UCSD-AML1 (cell line): ENCODE measurements at regions not wholly inside any gene's neighbourhood (a gene's known extent, or its start where the extent isn't known, plus 50 kb on each side); places are given as distances from the start of the nearest gene placed in this dataset.

Source experiments
- DNase-seq: peaks from one replicate; lab custom pipeline; 2025; ENCODE audit not compliant: unreplicated experiment; lab: John Stamatoyannopoulos, UW

DNA sequence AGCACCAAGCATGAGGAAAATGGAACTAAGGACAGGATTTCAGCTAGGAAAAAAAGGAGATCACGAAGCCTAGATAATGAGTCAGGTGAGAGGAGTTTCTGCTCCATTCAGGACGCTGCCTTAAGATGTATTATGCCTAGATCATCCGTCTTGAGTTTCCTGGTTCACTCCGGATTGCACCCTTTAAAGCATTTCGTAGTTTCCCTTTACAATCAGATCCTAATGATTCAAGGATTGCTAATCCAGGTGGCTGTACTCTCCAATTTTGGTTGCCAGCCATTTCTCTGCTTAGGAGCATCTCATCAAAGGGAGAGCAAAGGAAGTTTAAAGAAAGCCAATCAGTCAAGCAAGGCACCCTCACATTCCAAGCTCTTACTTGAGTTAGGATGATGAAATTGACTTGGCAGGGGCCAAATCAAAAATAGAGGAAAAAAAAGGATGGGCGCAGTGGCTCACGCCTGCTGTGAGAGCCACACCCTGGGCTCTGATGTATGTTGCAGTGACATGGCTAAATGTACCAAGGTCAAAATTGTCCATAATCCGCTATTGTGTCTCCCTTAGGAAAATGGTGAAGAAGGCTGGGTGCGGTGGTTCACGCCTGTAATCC, 156.9 kb upstream of the SOD1 start:
- no peak for DNase-seq

- DNase-seq: no peak
Measured at GRCh38 chr21:31501926-31502325, 157.6 kb upstream of the SOD1 start.

- DNase-seq: no peak
Measured at GRCh38 chr21:31500982-31501381, 156.9 kb upstream of the TIAM1 start.

GRCh38 chr21:31500071-31500470, 156.0 kb upstream of the TIAM1 start:
- DNase-seq: no peak

DNA sequence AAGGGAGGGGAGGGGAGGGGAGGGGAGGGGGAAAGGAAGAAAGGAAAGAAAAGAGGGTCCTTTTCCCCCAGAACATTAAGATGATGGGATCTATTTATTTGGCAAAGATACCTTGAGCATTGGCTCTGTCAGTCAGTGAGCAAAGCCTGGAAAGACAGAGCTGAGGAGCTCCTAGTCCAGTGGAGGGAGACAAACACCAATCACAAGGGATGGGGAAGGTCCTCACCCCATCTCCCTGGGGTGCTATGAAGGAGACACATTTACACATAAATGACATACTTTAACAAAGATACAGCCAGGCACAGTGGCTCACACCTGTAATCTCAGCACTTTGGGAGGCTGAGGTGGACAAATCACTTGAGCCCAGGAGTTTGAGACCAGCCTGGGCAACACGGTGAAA, 154.9 kb upstream of the TIAM1 start:
- no peak for DNase-seq

- DNase-seq: no peak
Measured at GRCh38 chr21:31497914-31498313, 153.9 kb upstream of the TIAM1 start.

- no peak for DNase-seq
Measured at GRCh38 chr21:31493350-31493880, 149.4 kb upstream of the TIAM1 start.

GRCh38 chr21:31491617-31492016, 147.6 kb upstream of the TIAM1 start:
- DNase-seq: no peak

- no peak for DNase-seq
Measured at GRCh38 chr21:31490443-31490842, 146.4 kb upstream of the TIAM1 start.

DNA sequence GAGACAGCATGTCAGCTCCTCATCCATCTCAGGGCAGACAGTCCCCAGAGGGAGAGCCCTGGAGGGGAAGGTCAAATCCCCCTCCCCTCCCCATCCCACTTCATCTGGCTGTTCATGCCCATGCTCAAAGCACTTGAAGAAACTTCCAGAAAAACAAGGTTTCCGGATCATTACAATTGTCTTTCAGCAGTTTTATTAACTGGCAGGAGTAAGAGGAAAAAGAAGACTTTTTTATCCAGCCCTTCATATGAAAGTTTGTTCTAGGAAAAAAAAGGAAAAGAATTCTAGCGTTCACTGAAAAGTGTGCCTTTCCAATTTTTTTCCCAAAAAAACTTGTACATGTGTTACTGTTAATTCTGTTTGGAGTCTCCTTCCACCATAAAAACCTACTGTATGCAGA, 145.7 kb upstream of the TIAM1 start:
- no peak for DNase-seq

DNA sequence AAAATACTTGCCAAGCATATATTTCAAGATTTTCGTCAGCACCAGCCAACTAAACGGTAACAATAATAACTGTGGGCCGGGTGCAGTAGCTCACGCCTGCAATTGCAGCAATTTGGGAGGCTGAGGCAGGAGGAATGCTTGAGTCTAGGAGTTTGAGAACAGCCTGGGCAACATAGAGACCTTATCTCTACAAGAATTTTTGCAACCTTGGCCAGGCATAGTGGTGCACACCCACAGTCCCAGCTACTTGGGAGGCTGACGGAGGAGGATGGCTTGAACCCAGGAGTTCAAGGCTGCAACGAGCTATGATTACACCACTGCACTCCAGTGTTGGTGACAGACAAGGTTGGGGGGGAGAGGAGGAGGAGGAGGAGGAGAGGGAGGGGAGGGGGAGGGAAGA, 145.0 kb upstream of the TIAM1 start:
- DNase-seq: no peak

DNA sequence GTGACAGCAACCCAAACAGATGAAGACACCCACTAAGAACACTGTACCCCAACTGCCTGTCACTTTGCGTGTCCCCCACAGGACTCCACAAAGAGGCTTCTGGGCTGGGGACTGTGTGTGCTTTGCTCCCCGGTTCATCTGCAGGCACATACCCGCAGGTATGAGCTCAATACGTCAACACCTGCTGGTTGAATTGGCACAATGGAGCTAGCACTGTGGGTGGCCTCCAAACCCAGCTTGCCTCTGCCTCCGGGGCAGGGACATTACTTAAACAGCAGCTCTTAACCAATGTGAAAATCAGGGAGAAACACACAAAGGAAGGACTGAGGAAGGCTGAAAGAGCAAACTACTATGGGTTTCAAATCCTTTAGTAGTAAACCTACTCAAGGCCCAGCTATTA, 140.2 kb upstream of the TIAM1 start:
- no peak for DNase-seq

DNA sequence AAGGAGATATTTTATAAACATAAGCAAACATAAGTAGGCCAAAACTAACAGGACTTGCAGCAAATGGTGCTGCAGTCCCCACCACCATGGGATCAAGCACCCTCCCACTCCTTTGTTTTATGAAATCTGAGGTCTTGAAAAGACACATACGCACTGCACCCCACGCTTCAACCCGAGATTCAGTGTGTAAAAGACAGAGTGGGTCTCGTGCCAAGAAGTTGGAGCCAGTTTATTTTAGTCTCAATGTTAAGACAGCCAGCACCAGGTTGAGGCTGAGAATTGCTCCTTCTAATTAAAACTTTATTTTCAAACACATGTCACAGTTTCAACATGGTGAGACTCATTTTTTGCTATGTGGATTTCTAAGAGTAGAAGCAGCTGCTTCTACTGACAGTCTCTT, 139.1 kb upstream of the TIAM1 start:
- DNase-seq: no peak

- no peak for DNase-seq
Measured at GRCh38 chr21:31482460-31482859, 138.4 kb upstream of the TIAM1 start.

DNA sequence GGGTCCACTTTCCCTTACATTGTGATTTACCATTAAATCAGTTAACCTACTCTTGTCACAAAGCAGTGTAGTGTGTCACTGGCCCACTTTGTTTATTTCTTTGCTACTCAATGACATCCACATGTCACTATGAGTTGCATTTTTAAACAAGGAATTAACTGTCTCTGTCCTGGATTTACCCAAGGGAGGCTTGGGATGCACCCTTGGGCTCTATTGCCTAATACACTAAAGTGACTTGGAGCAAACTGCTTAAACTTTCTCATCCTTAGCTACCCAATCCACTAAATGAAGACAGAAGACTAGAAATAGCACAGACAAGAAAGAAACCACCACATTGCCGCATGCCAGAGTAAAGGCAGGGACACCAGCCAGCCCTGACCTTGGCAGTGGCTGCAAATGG, 136.2 kb upstream of the TIAM1 start:
- DNase-seq: no peak

GRCh38 chr21:31479714-31480113, 135.7 kb upstream of the TIAM1 start:
- no peak for DNase-seq

- no peak for DNase-seq
Measured at GRCh38 chr21:31479222-31479621, 135.2 kb upstream of the TIAM1 start.

GRCh38 chr21:31476263-31477022, 132.4 kb upstream of the TIAM1 start:
- no peak for DNase-seq

DNA sequence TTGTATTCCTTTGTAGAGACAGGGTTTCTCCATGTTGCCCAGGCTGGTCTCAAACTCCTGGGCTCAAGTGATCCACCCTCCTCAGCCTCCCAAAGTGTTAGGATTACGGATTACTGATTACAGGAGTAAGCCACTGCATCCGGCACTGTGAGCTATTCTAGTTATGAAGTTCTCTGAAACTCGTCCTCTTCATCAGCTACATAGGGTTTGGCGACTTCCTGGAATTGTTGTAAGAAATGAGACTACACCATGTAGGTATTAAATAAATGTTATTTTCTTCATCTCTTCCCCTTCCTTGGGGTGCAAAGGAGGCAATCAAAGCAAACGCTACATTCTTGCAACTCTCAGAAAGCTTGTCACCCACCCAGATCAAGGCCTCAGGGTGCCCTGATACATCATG, 131.2 kb upstream of the TIAM1 start:
- no peak for DNase-seq

DNA sequence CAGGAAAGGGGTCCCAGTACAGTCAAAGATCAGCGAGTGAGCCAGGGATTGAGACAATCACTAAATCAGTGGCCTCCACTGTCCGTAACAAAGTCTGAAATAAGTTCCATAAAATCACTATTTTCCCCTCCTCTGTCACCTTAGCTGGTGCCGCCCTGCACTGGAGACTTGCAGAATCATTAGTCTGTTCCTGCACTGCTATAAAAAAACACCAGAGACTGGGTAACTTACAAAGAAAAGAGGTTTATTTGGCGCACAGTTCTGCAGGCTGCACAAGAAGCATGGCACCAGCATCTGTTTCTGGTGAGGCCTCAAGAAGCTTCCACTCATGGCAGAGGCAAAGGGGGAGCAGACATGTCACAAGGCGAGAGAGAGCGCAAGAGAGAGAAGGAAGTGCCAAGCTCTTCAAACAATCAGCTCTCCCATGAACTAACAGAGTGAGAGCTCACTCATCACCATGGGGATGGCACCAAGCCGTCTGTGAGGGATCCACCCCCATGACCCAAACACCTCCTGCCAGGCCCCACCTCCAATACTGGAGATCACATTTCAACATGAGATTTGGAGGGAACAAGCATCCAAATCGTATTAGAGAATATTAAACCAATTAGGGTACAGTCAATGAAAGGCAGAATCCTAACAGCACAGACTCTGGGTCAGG, 129.8 kb upstream of the TIAM1 start:
- DNase-seq: no peak

GRCh38 chr21:31471865-31472264, 127.8 kb upstream of the TIAM1 start:
- no peak for DNase-seq
